ENCODE measurements at regions not wholly inside any gene's neighbourhood (a gene's known extent, or its start where the extent isn't known, plus 50 kb on each side); places are given as distances from the start of the nearest gene placed in this dataset.
"Not testable (repeated sequence)": the region's sequence is repeated elsewhere in the genome, so short reads cannot be mapped to it uniquely, and the experiment has no call there.

GRCh38 chr3:23723930-23724329, 81.8 kb upstream of the UBE2E1 start:
- no peak overlapping the region for H3K4me3 ChIP-seq (replicated peaks in 1 of 2; ENCODE audit: low read depth in 2 of 2, low read length in 2 of 2)
- TF ChIP-seq CTCF (IDR thresholded peaks at IDR 0.05; ENCODE audit: low read depth, low read length): no peak
- no peak for DNase-seq (ENCODE audit: low read depth in 2 of 2)

GRCh38 chr3:23726811-23727548, 78.8 kb upstream of the UBE2E1 start:
- no peak for DNase-seq (ENCODE audit: low read depth in 2 of 2)
- no peak for TF ChIP-seq CTCF (IDR thresholded peaks at IDR 0.05; ENCODE audit: low read depth, low read length)

GRCh38 chr3:23728601-23729117, 77.1 kb upstream of the UBE2E1 start:
- DNase-seq (ENCODE audit: low read depth in 2 of 2): no peak
- no peak for TF ChIP-seq CTCF (IDR thresholded peaks at IDR 0.05; ENCODE audit: low read depth, low read length)
- H3K4me3 ChIP-seq (replicated peaks in 1 of 2; ENCODE audit: low read depth in 2 of 2, low read length in 2 of 2): no peak overlapping the region

More at GRCh38 chr3:23726811-23727548, 78.8 kb upstream of the UBE2E1 start:
- no peak overlapping the region for H3K4me3 ChIP-seq (replicated peaks in 1 of 2; ENCODE audit: low read depth in 2 of 2, low read length in 2 of 2)

- not testable (repeated sequence) for DNase-seq (ENCODE audit: low read depth in 2 of 2); H3K4me3 ChIP-seq (replicated peaks in 1 of 2; ENCODE audit: low read depth in 2 of 2, low read length in 2 of 2)
These were observed 76.4 kb upstream of the UBE2E1 start for GRCh38 chr3:23729362-23729761.

GRCh38 chr3:23734481-23734880, 71.3 kb upstream of the UBE2E1 start:
- H3K4me3 ChIP-seq (replicated peaks in 1 of 2; ENCODE audit: low read depth in 2 of 2, low read length in 2 of 2): no peak overlapping the region
- no peak for TF ChIP-seq CTCF (IDR thresholded peaks at IDR 0.05; ENCODE audit: low read depth, low read length)
- no peak for DNase-seq (ENCODE audit: low read depth in 2 of 2)

- no peak overlapping the region for H3K4me3 ChIP-seq (replicated peaks in 1 of 2; ENCODE audit: low read depth in 2 of 2, low read length in 2 of 2)
- no peak for TF ChIP-seq CTCF (IDR thresholded peaks at IDR 0.05; ENCODE audit: low read depth, low read length)
- DNase-seq (ENCODE audit: low read depth in 2 of 2): peak in 1 of 2 donors; percentile 66
These were observed 70.7 kb upstream of the UBE2E1 start for GRCh38 chr3:23735062-23735461.

GRCh38 chr3:23735535-23736326, 70.0 kb upstream of the UBE2E1 start:
- no peak for TF ChIP-seq CTCF (IDR thresholded peaks at IDR 0.05; ENCODE audit: low read depth, low read length)
- DNase-seq (ENCODE audit: low read depth in 2 of 2): peak; percentile 59 to 70
- no peak overlapping the region for H3K4me3 ChIP-seq (replicated peaks in 1 of 2; ENCODE audit: low read depth in 2 of 2, low read length in 2 of 2)

Measured in cardiac fibroblast (primary cell).